GM19238 (cell line): ENCODE measurements at regions not wholly inside any gene's neighbourhood (a gene's known extent, or its start where the extent isn't known, plus 50 kb on each side); places are given as distances from the start of the nearest gene placed in this dataset.
"Not testable (repeated sequence)": the region's sequence is repeated elsewhere in the genome, so short reads cannot be mapped to it uniquely, and the experiment has no call there.

ENCODE experiments used
- DNase-seq: peaks from one replicate; pipeline ENCODE4 v3.0.0; 2011; ENCODE audit warnings: low spot score; ENCODE audit not compliant: insufficient read length

DNA sequence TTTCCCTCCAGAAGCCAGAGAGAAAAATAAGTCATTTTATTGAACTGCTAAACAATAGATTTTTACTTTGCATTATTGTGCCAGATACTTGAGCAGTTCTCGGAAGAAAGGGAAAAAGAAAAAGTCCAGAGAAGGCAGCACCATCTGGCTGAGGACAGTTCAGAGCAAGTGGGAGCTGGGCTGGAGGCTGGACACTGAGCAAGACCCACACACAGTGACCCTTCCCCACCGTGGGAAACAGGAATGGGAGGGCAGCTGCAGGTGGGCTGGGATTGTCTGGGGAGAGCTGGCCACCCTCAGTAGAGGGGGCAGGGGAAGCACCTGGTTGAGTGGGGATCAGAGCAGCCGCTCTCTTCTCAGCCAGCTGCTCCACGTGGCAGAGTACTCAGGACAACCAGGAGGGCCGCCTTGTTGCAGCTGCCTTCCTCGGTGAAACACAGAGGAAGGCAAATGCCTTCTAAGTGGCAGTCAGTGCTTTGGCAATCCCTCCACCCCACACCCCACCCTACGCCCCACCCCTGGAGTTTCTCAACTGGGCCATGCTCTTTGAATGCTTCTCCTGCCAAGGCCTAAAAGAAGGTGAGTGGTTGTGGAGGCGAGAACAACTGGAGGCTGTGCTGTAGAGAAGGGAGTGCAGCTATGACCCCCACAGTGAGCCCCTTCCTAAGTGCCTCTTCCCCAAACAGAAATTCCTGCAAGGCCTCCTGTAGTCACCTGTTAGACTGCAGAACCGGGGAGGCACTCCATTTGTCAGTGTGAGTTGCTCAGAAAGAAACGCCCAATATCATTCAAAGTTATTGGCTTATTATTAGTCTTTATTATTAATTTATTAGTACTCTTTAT lies 179.3 kb downstream of the ZIC5 start:
- DNase-seq = no peak

DNA sequence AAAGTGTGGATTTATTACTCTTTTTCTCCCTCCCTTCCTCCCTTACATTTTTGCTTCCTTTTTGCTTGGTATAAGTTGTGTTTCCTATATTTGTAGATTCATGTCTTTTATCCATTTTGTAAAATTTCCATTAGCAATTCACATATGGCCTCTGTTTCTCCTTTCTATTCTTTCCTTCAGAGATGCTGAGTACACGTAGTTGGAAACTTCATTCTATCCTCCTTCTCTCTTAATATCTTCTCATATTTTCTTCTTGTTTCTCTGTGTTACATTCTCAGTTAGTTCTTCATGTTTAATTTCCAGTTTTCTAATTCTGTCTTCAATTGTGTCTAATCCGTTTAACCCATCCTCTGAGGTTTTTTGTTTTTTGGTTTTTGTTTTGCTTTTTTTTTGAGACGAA lies 188.9 kb downstream of the ZIC5 start:
- DNase-seq = no peak

DNA sequence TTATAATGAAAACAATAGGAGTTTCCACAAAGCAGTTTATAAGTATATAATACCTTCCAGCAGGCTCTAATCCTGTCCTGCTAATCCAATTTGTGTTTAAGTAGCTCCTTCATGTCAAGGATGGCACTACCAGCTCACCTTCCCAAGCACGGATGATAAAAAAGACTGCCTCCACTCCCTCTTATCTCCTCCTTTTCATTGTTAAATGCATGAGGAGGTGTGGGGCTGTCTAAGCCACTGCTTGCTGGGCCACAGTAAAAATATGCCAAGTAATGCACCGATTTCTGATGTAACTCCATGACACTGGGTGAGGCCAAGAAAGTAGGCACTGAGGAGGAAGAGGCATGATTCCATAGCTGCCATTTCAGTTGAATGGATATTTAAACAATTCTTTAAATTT lies 193.1 kb downstream of the ZIC5 start:
- DNase-seq = no peak

DNA sequence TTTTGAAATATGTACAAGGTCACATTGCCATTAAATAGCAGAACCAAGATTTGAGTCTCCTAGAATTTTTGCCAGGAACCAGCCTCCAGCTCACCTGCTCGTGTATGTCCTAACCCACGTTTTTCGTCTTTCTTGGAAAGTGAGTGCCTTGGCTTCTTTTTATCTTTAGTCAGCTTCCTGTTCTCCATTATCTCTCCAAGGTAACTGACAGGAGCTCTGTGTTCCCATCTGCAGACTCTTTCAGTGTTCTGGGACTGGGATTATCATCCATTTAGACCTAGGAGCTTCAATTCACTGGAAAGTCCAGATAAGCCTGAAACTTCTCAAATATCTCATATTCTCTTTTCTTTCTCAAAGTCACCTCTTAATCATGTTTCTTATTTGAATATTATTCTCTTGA lies 193.7 kb downstream of the ZIC5 start:
- DNase-seq = no peak

DNA sequence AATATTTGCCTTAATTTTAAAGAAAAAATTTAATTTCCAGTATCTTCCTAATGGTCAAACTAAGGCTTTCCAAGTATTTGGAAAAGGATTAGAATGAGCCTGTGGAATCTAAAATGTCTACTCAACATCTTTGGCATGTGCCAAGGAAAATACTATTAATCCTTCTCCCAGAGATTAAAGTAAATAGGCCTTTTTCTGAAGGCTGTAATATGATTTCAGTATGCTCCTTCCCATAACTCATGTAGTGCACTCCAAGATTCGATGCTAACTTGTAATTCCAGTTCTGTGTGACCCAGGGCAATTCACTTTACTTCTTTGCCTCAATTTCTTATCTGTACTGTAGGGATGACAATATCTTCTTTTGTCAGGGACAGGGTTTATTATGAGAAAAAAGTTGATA lies 196.9 kb downstream of the ZIC5 start:
- no peak for DNase-seq

DNA sequence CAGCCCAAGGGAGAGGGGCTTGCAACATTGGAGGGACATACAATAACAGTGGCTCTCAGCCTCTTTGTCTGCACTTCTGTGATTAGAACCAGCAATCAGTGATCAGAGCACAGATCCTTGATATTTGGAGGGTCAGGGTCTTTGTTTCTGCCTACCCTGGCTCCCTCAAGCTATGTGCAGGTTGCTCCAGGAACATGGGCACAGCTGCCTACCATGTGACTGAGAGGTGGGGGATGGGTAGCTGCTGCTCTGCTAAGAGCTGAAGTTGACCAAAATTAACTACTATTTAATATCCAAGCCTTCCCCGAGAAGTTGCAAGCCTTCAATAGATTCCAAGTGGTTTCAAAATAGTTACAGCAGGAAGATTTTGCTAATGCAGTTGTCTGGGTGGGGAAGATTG lies 202.6 kb downstream of the ZIC5 start:
- no peak for DNase-seq

DNA sequence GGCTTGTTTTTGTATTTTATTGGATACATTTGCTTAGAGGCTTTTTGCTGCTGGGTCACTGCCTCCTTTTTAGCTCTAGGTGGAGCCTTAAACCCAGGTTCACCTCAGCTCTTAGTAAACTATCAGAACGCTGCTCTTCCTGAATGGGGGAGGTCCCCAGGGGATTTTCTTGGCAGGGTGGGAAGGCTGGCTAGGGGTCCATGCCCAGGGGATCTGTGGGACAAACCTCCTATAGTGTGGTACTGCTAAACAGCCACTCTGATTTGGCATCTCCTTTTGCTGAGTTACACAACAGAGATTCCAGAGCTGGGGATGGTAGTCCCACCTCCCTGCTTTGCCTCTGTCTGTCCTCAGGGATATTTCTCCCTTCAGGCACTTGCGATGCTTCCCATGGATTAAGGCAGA lies 204.9 kb downstream of the ZIC5 start:
- DNase-seq = no peak

DNA sequence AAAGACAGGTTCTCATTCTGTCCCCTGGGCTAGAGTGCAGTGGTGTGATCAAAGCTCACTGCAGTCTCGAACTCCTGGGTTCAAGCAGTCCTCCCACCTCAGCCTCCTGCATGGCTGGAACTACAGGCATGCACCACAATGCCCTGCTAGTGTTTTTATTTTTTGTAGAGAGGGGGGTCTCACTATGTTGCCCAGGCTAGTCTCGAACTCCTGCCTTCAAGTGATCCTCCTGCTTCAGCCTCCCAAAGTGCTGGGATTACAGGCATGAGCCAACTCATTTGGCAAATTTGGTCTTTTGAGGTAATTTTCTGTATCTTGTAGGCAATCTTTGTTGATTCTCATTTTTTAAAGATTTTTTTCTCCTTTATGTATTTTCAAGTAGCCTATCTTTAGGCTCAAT lies 205.7 kb downstream of the ZIC5 start:
- DNase-seq = no peak

GRCh38 chr13:99760456-99760855 lies 211.1 kb downstream of the ZIC5 start:
- DNase-seq = no peak

GRCh38 chr13:99759163-99759552 lies 212.4 kb downstream of the ZIC5 start:
- DNase-seq = no peak

DNA sequence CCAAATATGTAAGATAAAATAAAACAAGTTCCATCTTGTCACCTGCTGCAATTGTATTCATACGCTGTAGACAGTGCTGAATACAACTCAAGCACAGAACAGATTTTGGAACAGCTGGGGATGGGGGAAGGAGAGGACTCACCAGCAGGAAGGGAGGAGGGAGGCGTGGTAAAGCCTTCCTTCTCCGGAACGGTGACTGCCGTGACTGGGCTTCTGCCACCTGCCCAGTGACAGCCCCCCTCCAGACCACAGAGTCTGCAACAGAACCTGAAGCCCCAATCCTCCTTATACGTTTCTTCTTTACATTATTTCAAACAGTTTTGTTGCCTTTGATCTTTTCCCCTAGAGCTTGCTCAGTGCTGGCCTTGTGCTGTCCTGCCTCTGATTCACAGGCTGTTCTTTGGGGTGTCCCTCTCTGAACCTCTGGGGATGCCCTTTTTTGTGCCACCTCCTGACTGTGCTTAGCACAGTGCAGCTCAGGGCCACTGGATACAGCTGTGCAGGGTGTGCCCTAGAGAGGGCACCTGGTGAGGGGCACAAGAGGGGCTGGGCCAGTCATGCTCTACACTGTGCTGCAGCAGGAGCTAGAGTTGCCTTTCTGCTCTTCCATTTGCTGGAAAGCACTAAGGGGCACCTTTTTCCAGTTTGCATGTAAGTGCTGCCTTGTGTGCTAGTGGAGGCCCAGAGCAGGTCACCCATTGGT lies 213.0 kb downstream of the ZIC5 start:
- DNase-seq = no peak

DNA sequence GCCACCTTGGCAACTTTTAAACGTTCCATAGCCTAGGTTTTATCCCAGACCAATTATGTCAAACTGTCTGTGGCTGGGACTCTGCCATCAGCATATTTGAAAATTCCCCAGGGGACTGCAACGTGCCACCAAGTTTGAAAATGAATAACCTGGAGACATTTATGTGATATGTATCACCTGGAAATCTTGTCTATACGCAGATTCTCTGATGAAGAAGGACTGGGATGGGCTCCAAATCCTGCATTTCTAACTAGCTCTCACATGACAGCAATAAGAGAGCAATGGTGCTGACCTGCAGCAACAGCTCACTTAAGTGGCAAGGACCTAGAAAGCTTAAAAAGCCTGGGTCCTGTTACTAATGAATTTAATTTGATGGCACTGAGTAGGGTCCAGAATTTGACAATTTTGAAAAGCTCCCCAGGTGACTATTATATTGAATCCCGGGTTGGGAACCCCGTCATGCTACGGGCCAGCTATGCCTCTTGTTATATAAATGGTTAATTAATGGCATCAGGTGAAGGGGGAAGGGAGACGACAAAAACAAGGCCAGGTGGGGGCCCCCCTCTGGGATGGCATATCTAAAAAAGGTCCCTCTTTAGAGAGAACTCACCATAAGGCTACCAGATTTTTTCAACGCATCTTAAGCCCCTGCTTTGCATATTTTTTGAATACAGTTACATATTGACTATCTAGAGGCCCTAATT lies 213.7 kb downstream of the ZIC5 start:
- DNase-seq = no peak

- DNase-seq = no peak
These were observed 215.3 kb downstream of the ZIC5 start for GRCh38 chr13:99756281-99756680.

GRCh38 chr13:99754750-99755149 lies 216.8 kb downstream of the ZIC5 start:
- not testable (repeated sequence) for DNase-seq

- DNase-seq = no peak
These were observed 219.2 kb downstream of the ZIC5 start for GRCh38 chr13:99752373-99752772.

GRCh38 chr13:99751517-99752199 lies 219.9 kb downstream of the ZIC5 start:
- no peak for DNase-seq

DNA sequence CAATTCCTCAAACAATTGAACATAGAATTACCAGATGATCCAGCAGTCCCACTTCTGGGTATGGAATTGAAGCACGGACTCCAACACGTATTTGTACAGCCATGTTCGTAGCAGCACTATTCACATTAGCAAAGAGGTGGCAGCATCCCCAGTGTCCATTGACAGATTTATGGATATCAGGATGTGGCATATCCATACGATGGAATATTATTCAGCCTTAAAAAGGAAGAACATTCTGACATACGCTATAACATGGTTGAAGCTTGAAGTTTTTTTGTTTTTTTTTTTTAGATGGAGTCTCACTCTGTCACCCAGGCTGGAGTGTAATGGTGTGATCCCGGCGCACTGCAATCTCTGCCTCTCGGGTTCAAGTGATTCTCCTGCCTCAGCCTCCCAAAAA lies 220.6 kb downstream of the ZIC5 start:
- DNase-seq = no peak

- no peak for DNase-seq
These were observed 222.1 kb downstream of the ZIC5 start for GRCh38 chr13:99749271-99750019.

DNA sequence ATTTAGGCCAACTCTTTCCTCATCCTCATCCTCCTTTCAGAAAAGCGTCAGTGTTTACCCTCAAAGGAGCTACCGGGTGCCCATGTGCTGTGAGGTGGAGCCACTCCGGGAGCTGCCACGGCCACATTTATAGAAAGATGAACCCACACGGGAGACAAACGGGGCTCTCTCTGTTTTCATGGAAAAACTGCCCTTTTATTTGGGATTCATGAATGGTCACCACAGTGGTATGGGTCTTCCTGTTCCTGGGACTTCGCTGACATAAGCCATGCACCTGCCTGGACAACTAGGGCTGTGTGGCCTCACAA lies 224.2 kb downstream of the ZIC5 start:
- DNase-seq = no peak

DNA sequence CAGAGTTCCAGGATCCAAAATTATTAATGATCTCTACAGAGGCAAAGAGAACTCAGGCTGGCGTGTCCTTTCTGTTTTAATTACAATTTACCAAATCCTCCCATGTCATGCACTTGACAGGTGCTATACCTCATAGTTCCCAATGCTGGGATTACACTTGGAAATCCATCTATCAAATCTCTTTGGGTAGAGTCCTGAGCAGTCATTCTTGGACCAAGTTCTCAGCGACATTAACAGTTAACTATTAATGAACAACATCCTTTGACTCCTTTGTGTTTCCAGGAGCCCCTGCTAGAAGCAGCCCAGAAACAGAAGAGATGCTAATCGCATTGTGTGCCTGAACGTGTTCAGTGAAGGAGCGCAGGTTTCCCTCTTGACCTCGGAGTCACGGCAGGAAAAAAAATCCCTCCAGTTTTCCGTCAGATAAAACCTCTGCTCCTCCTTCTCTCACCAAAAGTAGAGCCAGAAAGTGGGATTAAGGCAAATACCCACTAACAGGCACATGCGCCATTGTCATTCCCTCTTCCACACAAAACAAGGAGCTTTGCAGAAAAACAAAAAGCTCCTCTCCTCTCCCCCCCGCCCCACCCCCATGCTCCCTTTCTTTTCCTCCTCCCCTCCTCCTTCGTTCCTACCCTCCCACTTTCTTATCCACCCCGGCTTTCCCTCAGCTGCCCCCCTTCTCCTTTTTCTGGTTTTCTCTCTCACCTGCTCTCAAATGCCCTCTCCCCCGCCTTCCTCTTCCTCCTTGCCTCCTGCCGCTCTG lies 224.7 kb downstream of the ZIC5 start:
- no peak for DNase-seq

DNA sequence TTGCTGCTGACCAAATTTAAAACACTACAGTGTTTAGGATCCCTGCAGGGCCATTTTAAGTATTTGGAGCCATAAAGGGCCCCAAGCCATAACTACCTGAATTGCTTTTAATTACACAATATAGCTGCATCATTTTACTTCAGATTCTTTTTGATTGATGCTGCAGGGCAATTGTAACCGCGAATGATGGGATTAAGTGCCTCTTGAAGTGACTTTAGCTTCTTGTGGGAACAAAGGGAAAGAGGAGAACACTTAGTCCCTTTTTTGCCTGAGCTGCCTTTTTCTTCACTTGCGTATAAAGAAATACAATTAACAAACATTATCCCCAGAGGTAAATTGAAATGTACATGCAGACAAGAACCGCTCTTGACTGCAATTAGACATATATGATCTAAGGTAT lies 228.5 kb downstream of the ZIC5 start:
- no peak for DNase-seq
